ENCODE measurements at regions not wholly inside any gene's neighbourhood (a gene's known extent, or its start where the extent isn't known, plus 50 kb on each side); places are given as distances from the start of the nearest gene placed in this dataset.

GRCh38 chr3:59551834-59552233 is 502.0 kb upstream of the CFAP20DC start:
- ChIA-PET POLR2A (ENCODE audit: low non-redundant PET) (no interaction called here), CTCF (no interaction called here)
- Histone ChIP-seq H3K4me3 (ENCODE audit: low read depth, low read length, poor library complexity, severe bottlenecking) (no peak overlapping the region), H3K27me3 (replicated peaks; ENCODE audit: insufficient read depth, low read depth, low read length, poor library complexity) (no peaks in the 10 kb centered on the region), H3K27ac (ENCODE audit: low read depth, low read length, poor library complexity, severe bottlenecking) (no peak overlapping the region), H3K4me1 (ENCODE audit: insufficient read depth, low read length, poor library complexity, severe bottlenecking) (no peaks in the 10 kb centered on the region), H3K36me3 (ENCODE audit: insufficient read depth, low read length, poor library complexity, severe bottlenecking) (no peaks in the 10 kb centered on the region), H3K9me3 (ENCODE audit: low read depth, low read length, poor library complexity, severe bottlenecking) (no peaks in the 10 kb centered on the region)
- TF ChIP-seq EZH2 (IDR thresholded peaks at IDR 0.05; ENCODE audit: borderline replicate concordance, low read depth, low read length, poor library complexity, severe bottlenecking) (no peak), CTCF (conservative IDR thresholded peaks at IDR 0.05; ENCODE audit: low read depth, low read length) (no peak)
- intact Hi-C loops (cut with micrococcal nuclease; ENCODE audit: unreplicated experiment) = no loop called here
- no TSS peak for BruUV-seq (replicated peaks)
- DNase-seq (ENCODE audit: low spot score) = no peak

GRCh38 chr3:59549962-59550361 is 500.1 kb upstream of the CFAP20DC start:
- DNase-seq (ENCODE audit: low spot score) = no peak
- Histone ChIP-seq H3K27ac (ENCODE audit: low read depth, low read length, poor library complexity, severe bottlenecking) (no peak overlapping the region), H3K36me3 (ENCODE audit: insufficient read depth, low read length, poor library complexity, severe bottlenecking) (no peaks in the 10 kb centered on the region), H3K4me3 (ENCODE audit: low read depth, low read length, poor library complexity, severe bottlenecking) (no peak overlapping the region), H3K4me1 (ENCODE audit: insufficient read depth, low read length, poor library complexity, severe bottlenecking) (no peaks in the 10 kb centered on the region), H3K9me3 (ENCODE audit: low read depth, low read length, poor library complexity, severe bottlenecking) (no peaks in the 10 kb centered on the region), H3K27me3 (replicated peaks; ENCODE audit: insufficient read depth, low read depth, low read length, poor library complexity) (no peaks in the 10 kb centered on the region)
- TF ChIP-seq CTCF (conservative IDR thresholded peaks at IDR 0.05; ENCODE audit: low read depth, low read length) = no peak
- TF ChIP-seq EZH2 (IDR thresholded peaks at IDR 0.05; ENCODE audit: borderline replicate concordance, low read depth, low read length, poor library complexity, severe bottlenecking) = no peak
- intact Hi-C loops (cut with micrococcal nuclease; ENCODE audit: unreplicated experiment) = no loop called here
- BruUV-seq (replicated peaks) = no TSS peak
- ChIA-PET CTCF (no interaction called here), POLR2A (ENCODE audit: low non-redundant PET) (no interaction called here)

- Histone ChIP-seq H3K27ac (ENCODE audit: low read depth, low read length, poor library complexity, severe bottlenecking) (no peak overlapping the region), H3K4me1 (ENCODE audit: insufficient read depth, low read length, poor library complexity, severe bottlenecking) (no peaks in the 10 kb centered on the region), H3K9me3 (ENCODE audit: low read depth, low read length, poor library complexity, severe bottlenecking) (no peaks in the 10 kb centered on the region), H3K27me3 (replicated peaks; ENCODE audit: insufficient read depth, low read depth, low read length, poor library complexity) (no peaks in the 10 kb centered on the region), H3K4me3 (ENCODE audit: low read depth, low read length, poor library complexity, severe bottlenecking) (no peak overlapping the region), H3K36me3 (ENCODE audit: insufficient read depth, low read length, poor library complexity, severe bottlenecking) (no peaks in the 10 kb centered on the region)
- no peak for DNase-seq (ENCODE audit: low spot score)
- intact Hi-C loops (cut with micrococcal nuclease; ENCODE audit: unreplicated experiment) = no loop called here
- ChIA-PET POLR2A (ENCODE audit: low non-redundant PET) (no interaction called here), CTCF (no interaction called here)
- BruUV-seq (replicated peaks) = no TSS peak
- TF ChIP-seq EZH2 (IDR thresholded peaks at IDR 0.05; ENCODE audit: borderline replicate concordance, low read depth, low read length, poor library complexity, severe bottlenecking) (no peak), CTCF (conservative IDR thresholded peaks at IDR 0.05; ENCODE audit: low read depth, low read length) (no peak)
These were observed 498.0 kb upstream of the CFAP20DC start for GRCh38 chr3:59547874-59548273.
